Heart left ventricle (tissue), 13 donors: ENCODE measurements at regions not wholly inside any gene's neighbourhood (a gene's known extent, or its start where the extent isn't known, plus 50 kb on each side); places are given as distances from the start of the nearest gene placed in this dataset.

Source experiments
- POLR2A ChIP-seq, 2 donors: fragments of 450-650 bp; IDR thresholded peaks; one replicate each; pipeline ENCODE4 v1.6.1; 2017; ENCODE audit warnings: antibody characterized with exemption in 2 of 2, mild to moderate bottlenecking in 2 of 2, moderate library complexity in 2 of 2
- TF ChIP-seq, protein P1 (sequence below), 12 donors: fragments of 200-600 bp; sonication (generic) in 4 of 12; IDR thresholded peaks; one replicate each; pipeline versions ENCODE4 v1.5.0 to v1.8.0; 2018 to 2022; ENCODE audit warnings: antibody characterized with exemption in 12 of 12, mild to moderate bottlenecking in 5 of 12
- donor health status: ischemic (EF 13 %, LVEDD 7.1; RV severe dilation, severe dysfunction).
- donor health status: DM: no; HTN: yes; CAD: no.
- donor health status: DM: no; HTN: no; CAD: no.
- donor health status: ischemic (EF 25% LVEDD 6.9; RV normal size, moderate dysfunction).
- donor health status: ischemic (EF 25% LVEDD 5.7; RV mildly dilated, moderate dysfunction).
- donor health status: ischemic (EF 35%, LVEDD 5.7; RV mildly dilated, moderate dysfunction).
- donor health status: nonischemic (EF 11% LVEDD 7.7; RV severe dilation, severe dysfunction).
- donor health status: DM: yes; HTN: yes; CAD: no.
- donor health status: PGD.
- donor health status: ischemic (EF 29% LVEDD 5.4; RV normal size, mild dysfunction).
- donor health status: nonischemic (EF 23%, LVEDD 6.1; RV moderate dilation, normal function).

DNA sequence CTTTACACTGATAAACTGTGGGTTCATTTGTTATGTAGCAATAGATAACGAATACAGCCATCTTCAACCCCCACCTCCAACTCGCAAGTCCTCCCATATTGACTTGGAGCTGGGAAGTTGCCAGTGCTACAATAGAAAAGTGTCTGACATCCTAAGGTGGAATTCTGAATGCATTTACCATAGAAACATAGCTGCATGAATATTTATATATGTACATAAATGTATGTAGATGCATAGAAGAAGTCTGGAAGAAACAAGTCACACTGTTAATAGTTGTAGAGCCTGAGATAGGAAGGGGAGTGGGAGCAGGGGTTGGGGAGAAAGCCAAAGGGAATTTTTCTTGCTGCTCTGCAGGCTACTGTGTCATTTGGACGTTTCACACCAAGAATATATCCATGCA lies 88.1 kb upstream of the SSBP2 start:
- TF ChIP-seq POLR2A (IDR thresholded peaks at IDR 0.05), result no peak
- TF ChIP-seq, protein P1, sequence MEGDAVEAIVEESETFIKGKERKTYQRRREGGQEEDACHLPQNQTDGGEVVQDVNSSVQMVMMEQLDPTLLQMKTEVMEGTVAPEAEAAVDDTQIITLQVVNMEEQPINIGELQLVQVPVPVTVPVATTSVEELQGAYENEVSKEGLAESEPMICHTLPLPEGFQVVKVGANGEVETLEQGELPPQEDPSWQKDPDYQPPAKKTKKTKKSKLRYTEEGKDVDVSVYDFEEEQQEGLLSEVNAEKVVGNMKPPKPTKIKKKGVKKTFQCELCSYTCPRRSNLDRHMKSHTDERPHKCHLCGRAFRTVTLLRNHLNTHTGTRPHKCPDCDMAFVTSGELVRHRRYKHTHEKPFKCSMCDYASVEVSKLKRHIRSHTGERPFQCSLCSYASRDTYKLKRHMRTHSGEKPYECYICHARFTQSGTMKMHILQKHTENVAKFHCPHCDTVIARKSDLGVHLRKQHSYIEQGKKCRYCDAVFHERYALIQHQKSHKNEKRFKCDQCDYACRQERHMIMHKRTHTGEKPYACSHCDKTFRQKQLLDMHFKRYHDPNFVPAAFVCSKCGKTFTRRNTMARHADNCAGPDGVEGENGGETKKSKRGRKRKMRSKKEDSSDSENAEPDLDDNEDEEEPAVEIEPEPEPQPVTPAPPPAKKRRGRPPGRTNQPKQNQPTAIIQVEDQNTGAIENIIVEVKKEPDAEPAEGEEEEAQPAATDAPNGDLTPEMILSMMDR (IDR thresholded peaks at IDR 0.05), result no peak
